Panc1 (cell line): ENCODE measurements at regions not wholly inside any gene's neighbourhood (a gene's known extent, or its start where the extent isn't known, plus 50 kb on each side); places are given as distances from the start of the nearest gene placed in this dataset.

Experiments used
- ATAC-seq: fragments of 200-7000 bp; cut with Tn5 transposase; 2 replicates; pipeline ENCODE4 v1.9.1; 2020; ENCODE audit warnings: mild to moderate bottlenecking, moderate library complexity
- BruUV-seq: library from RNA; stranded (reverse); fragments of 400-500 nt; replicated peaks from 2 replicates; lab custom pipeline; 2021; lab: Mats Ljungman, UMichigan
- CTCF ChIA-PET: fragments of 300-600 bp; sonication (Branson Sonifier 250); formaldehyde crosslinking; loops from one replicate; lab custom pipeline; 2022; ENCODE audit warnings: antibody characterized with exemption; lab: Charles Lee
- POLR2A ChIA-PET: fragments of 300-600 bp; sonication (Branson Sonifier 250); formaldehyde crosslinking; loops from one replicate; lab custom pipeline; 2022; ENCODE audit warnings: antibody characterized with exemption; lab: Charles Lee
- DNase-seq: peaks from one replicate; pipeline ENCODE4 v3.0.0-alpha.2; 2010; ENCODE audit warnings: low read depth, low spot score
- H3K27ac ChIP-seq: 2 replicates; pipeline ENCODE4 v1.5.1; 2011; ENCODE audit warnings: mild to moderate bottlenecking, low read length, inconsistent platforms
- H3K27me3 ChIP-seq: fragments of 200-500 bp; sonication (Bioruptor generic); 2 replicates; pipeline ENCODE4 v1.6.0; 2014; ENCODE audit warnings: low read length, inconsistent platforms; ENCODE audit not compliant: control insufficient read depth, insufficient read depth
- H3K36me3 ChIP-seq: fragments of 200-500 bp; sonication (Bioruptor generic); 2 replicates; pipeline ENCODE4 v1.5.1; 2014; ENCODE audit warnings: inconsistent platforms, mild to moderate bottlenecking, low read length, moderate library complexity; ENCODE audit not compliant: control insufficient read depth, insufficient read depth
- H3K4me1 ChIP-seq: 2 replicates; pipeline ENCODE4 v1.5.1; 2011; ENCODE audit warnings: inconsistent platforms, mild to moderate bottlenecking, low read length, moderate library complexity; ENCODE audit not compliant: control insufficient read depth, insufficient read depth
- H3K4me3 ChIP-seq, 2 experiments: 2 replicates each; pipeline ENCODE4 v1.5.1; 2011 to 2012; ENCODE audit warnings: low read depth in 2 of 2, low read length in 2 of 2, mild to moderate bottlenecking in 2 of 2, inconsistent platforms in 1 of 2, moderate library complexity in 1 of 2
- H3K9me3 ChIP-seq: fragments of 200-500 bp; sonication (Bioruptor generic); 2 replicates; pipeline ENCODE4 v1.5.1; 2014; ENCODE audit warnings: low read depth, mild to moderate bottlenecking, inconsistent platforms, low read length, moderate library complexity; ENCODE audit not compliant: control insufficient read depth, insufficient read depth
- CTCF ChIP-seq: fragments of 450-650 bp; IDR thresholded peaks from 2 replicates; pipeline ENCODE4 v1.5.1; 2017; ENCODE audit warnings: mild to moderate bottlenecking
- POLR2AphosphoS5 ChIP-seq: IDR thresholded peaks from 2 replicates; pipeline ENCODE4 v1.6.1; 2012; ENCODE audit warnings: mild to moderate bottlenecking, low read depth, low read length, moderate library complexity
- SIN3A ChIP-seq: IDR thresholded peaks from 2 replicates; pipeline ENCODE4 v1.6.1; 2012; ENCODE audit warnings: low read depth, mild to moderate bottlenecking, low read length, moderate library complexity, borderline replicate concordance; ENCODE audit not compliant: insufficient read depth
- TCF7L2 ChIP-seq: IDR thresholded peaks from 2 replicates; pipeline ENCODE4 v1.6.1; 2011; ENCODE audit warnings: mild to moderate bottlenecking, low read depth, low read length, inconsistent platforms
- in situ Hi-C: cut with HindIII; loops from 2 replicates; pipeline ENCODE4 v1.10.0; 2016; ENCODE audit warnings: low sequenced_read_pairs, low pct_unique_long_range_greater_than_20kb
- intact Hi-C: fragments of 100-400 bp; cut with micrococcal nuclease; formaldehyde crosslinking; loops from one replicate; pipeline ENCODE4 v1.10.0; 2022; ENCODE audit not compliant: unreplicated experiment
- TF ChIP-seq, protein P1 (sequence below), 2 experiments: IDR thresholded peaks; 2 replicates each; pipeline ENCODE4 v1.6.1; 2011 to 2012; ENCODE audit warnings: low read depth in 2 of 2, control low read depth in 1 of 2, low read length in 1 of 2, mild to moderate bottlenecking in 1 of 2, moderate library complexity in 1 of 2; ENCODE audit not compliant: insufficient read depth in 1 of 2

DNA sequence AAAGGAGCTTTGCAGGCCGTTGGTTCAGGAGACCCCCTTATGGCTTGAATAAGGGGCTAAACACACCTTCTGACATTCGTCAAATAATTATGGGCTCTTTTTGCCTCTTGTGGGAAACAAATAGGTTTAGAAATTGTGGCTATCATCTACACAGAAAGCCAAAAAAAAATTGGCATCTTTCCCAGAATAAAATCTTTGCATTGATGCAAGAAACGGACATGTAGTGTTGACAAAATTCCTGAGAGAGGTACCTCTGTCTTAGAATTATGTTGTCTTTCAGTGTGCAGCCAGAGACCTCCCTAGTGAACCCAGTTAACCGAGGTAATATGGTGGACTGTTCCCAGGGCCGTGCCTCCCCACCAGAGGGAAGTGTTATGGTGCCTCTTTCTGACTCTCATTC is 283.9 kb downstream of the SDHAF3 start:
- Histone ChIP-seq H3K27me3 (0 out of 2 replicates have a peak, but pooled peaks cover 2% of the 10 kb centered on the region), H3K4me1 (no peaks in the 10 kb centered on the region), H3K27ac (no peak overlapping the region), H3K36me3 (no peaks in the 10 kb centered on the region), H3K9me3 (no peaks in the 10 kb centered on the region), H3K4me3 (no peak overlapping the region)
- ChIA-PET POLR2A (no interaction called here), CTCF (no interaction called here)
- TF ChIP-seq, protein P1, sequence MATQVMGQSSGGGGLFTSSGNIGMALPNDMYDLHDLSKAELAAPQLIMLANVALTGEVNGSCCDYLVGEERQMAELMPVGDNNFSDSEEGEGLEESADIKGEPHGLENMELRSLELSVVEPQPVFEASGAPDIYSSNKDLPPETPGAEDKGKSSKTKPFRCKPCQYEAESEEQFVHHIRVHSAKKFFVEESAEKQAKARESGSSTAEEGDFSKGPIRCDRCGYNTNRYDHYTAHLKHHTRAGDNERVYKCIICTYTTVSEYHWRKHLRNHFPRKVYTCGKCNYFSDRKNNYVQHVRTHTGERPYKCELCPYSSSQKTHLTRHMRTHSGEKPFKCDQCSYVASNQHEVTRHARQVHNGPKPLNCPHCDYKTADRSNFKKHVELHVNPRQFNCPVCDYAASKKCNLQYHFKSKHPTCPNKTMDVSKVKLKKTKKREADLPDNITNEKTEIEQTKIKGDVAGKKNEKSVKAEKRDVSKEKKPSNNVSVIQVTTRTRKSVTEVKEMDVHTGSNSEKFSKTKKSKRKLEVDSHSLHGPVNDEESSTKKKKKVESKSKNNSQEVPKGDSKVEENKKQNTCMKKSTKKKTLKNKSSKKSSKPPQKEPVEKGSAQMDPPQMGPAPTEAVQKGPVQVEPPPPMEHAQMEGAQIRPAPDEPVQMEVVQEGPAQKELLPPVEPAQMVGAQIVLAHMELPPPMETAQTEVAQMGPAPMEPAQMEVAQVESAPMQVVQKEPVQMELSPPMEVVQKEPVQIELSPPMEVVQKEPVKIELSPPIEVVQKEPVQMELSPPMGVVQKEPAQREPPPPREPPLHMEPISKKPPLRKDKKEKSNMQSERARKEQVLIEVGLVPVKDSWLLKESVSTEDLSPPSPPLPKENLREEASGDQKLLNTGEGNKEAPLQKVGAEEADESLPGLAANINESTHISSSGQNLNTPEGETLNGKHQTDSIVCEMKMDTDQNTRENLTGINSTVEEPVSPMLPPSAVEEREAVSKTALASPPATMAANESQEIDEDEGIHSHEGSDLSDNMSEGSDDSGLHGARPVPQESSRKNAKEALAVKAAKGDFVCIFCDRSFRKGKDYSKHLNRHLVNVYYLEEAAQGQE (IDR thresholded peaks at IDR 0.05; ENCODE audit: insufficient read depth in 1 of 2, low read depth in 2 of 2, low read length in 1 of 2) = no peak
- TF ChIP-seq SIN3A (no peak), POLR2AphosphoS5 (no peak), CTCF (no peak), TCF7L2 (no peak)
- DNase-seq = no peak
- BruUV-seq = no TSS peak
- in situ Hi-C loops (no loop called here), intact Hi-C loops (no loop called here)
- ATAC-seq = no peak

DNA sequence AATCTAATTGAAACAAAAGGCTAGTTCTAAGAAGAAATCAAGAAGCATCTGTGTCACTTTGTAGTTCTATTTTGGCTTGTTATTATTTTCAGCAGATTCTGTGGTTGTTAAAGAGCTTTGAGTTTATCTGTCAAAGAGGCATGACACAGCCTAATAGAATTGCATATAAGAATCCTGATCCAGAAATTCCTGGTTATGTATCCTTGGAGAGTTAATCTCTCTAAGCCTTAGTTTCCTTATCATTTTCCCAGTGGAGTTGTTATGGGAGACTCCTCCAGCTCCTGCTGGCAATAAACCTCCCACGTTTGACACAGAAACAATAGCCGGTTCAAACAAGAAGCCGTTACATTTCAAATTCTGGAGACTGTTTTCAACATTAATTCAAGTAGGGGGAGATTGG is 288.3 kb downstream of the SDHAF3 start:
- ChIA-PET POLR2A (no interaction called here), CTCF (no interaction called here)
- ATAC-seq = no peak
- Histone ChIP-seq H3K9me3 (no peaks in the 10 kb centered on the region), H3K4me1 (no peaks in the 10 kb centered on the region), H3K27ac (no peak overlapping the region), H3K27me3 (0 out of 2 replicates have a peak, but pooled peaks cover 2% of the 10 kb centered on the region), H3K4me3 (no peak overlapping the region), H3K36me3 (no peaks in the 10 kb centered on the region)
- DNase-seq = no peak
- TF ChIP-seq CTCF (no peak), SIN3A (no peak), TCF7L2 (no peak), POLR2AphosphoS5 (no peak)
- TF ChIP-seq, protein P1 (IDR thresholded peaks at IDR 0.05; ENCODE audit: insufficient read depth in 1 of 2, low read depth in 2 of 2, low read length in 1 of 2) = no peak
- intact Hi-C loops (no loop called here), in situ Hi-C loops (no loop called here)
- BruUV-seq = no TSS peak
